Stimulated activated effector memory CD8-positive, alpha-beta T cell treated with anti-CD3 and anti-CD28 coated beads, Interleukin-12 subunit alpha, Interleukin-12 subunit beta, amount 100 ng/mL, for 72 hours (primary cell): ENCODE measurements at regions not wholly inside any gene's neighbourhood (a gene's known extent, or its start where the extent isn't known, plus 50 kb on each side); places are given as distances from the start of the nearest gene placed in this dataset.

ENCODE experiments used
- ATAC-seq: fragments of 150-1000 bp; cut with Tn5 transposase; 2 replicates; pipeline ENCODE4 v1.10.0; 2021
- DNase-seq, 2 donors: peaks; one replicate each; pipeline ENCODE4 v3.0.0; 2021 to 2022; ENCODE audit warnings: low spot score in 2 of 2
- H3K27ac Mint-ChIP-seq: one replicate; pipeline ENCODE4 v1.8.0; 2022; ENCODE audit warnings: mild to moderate bottlenecking, mixed read lengths
- H3K36me3 Mint-ChIP-seq: one replicate; pipeline ENCODE4 v1.8.0; 2022; ENCODE audit warnings: mild to moderate bottlenecking, mixed read lengths
- H3K4me1 Mint-ChIP-seq: one replicate; pipeline ENCODE4 v1.8.0; 2022; ENCODE audit warnings: mixed read lengths
- H3K4me3 Mint-ChIP-seq: one replicate; pipeline ENCODE4 v1.8.0; 2022; ENCODE audit warnings: mild to moderate bottlenecking, mixed read lengths
- H3K9me3 Mint-ChIP-seq: one replicate; pipeline ENCODE4 v1.8.0; 2022; ENCODE audit warnings: mixed read lengths

GRCh38 chr11:131036514-131036913 is 120.2 kb upstream of the SNX19 start:
- DNase-seq (no peak), ATAC-seq (no peak)
- peaks cover 3% of the 10 kb centered on the region for H3K9me3 Mint-ChIP-seq
- no peak overlapping the region for H3K4me3 Mint-ChIP-seq
- no peaks in the 10 kb centered on the region for H3K4me1 Mint-ChIP-seq
- H3K36me3 Mint-ChIP-seq, result no peaks in the 10 kb centered on the region
- H3K27ac Mint-ChIP-seq, result no peak overlapping the region

- H3K4me3 Mint-ChIP-seq, result no peak overlapping the region
- H3K27ac Mint-ChIP-seq, result no peak overlapping the region
- DNase-seq, result no peak
- ATAC-seq, result no peak
- H3K4me1 Mint-ChIP-seq, result no peaks in the 10 kb centered on the region
- no peaks in the 10 kb centered on the region for H3K36me3 Mint-ChIP-seq
- peaks cover 3% of the 10 kb centered on the region for H3K9me3 Mint-ChIP-seq
These were observed 121.6 kb upstream of the SNX19 start for GRCh38 chr11:131037873-131038272.

GRCh38 chr11:131038597-131038996 is 122.3 kb upstream of the SNX19 start:
- H3K27ac Mint-ChIP-seq, result no peak overlapping the region
- ATAC-seq (no peak), DNase-seq (no peak)
- peaks cover 3% of the 10 kb centered on the region for H3K9me3 Mint-ChIP-seq
- no peaks in the 10 kb centered on the region for H3K4me1 Mint-ChIP-seq
- no peaks in the 10 kb centered on the region for H3K36me3 Mint-ChIP-seq
- no peak overlapping the region for H3K4me3 Mint-ChIP-seq

- Mint-ChIP-seq H3K4me3 (no peak overlapping the region), H3K9me3 (peaks cover 3% of the 10 kb centered on the region), H3K36me3 (no peaks in the 10 kb centered on the region), H3K27ac (no peak overlapping the region), H3K4me1 (no peaks in the 10 kb centered on the region)
- ATAC-seq (no peak), DNase-seq (no peak)
These were observed 125.2 kb upstream of the SNX19 start for GRCh38 chr11:131041331-131042040.

GRCh38 chr11:131042041-131042390 is 125.7 kb upstream of the SNX19 start:
- Mint-ChIP-seq H3K4me3 (no peak overlapping the region), H3K4me1 (no peaks in the 10 kb centered on the region), H3K9me3 (peaks cover 6% of the 10 kb centered on the region), H3K36me3 (no peaks in the 10 kb centered on the region), H3K27ac (no peak overlapping the region)
- DNase-seq (no peak), ATAC-seq (no peak)

GRCh38 chr11:131043251-131043650 is 127.0 kb upstream of the SNX19 start:
- H3K9me3 Mint-ChIP-seq, result peaks cover 8% of the 10 kb centered on the region
- DNase-seq, result no peak
- H3K36me3 Mint-ChIP-seq, result no peaks in the 10 kb centered on the region
- peak; percentile 24 for ATAC-seq
- no peak overlapping the region for H3K27ac Mint-ChIP-seq
- H3K4me1 Mint-ChIP-seq, result no peaks in the 10 kb centered on the region
- no peak overlapping the region for H3K4me3 Mint-ChIP-seq

GRCh38 chr11:131044851-131045250 is 128.6 kb upstream of the SNX19 start:
- no peak overlapping the region for H3K27ac Mint-ChIP-seq
- H3K36me3 Mint-ChIP-seq, result no peaks in the 10 kb centered on the region
- no peaks in the 10 kb centered on the region for H3K4me1 Mint-ChIP-seq
- DNase-seq (no peak), ATAC-seq (no peak)
- H3K4me3 Mint-ChIP-seq, result no peak overlapping the region
- peaks cover 5% of the 10 kb centered on the region for H3K9me3 Mint-ChIP-seq

GRCh38 chr11:131052367-131052766 is 136.1 kb upstream of the SNX19 start:
- peaks cover 5% of the 10 kb centered on the region for H3K9me3 Mint-ChIP-seq
- ATAC-seq (no peak), DNase-seq (no peak)
- H3K4me3 Mint-ChIP-seq, result no peak overlapping the region
- no peak overlapping the region for H3K27ac Mint-ChIP-seq
- no peaks in the 10 kb centered on the region for H3K4me1 Mint-ChIP-seq
- no peaks in the 10 kb centered on the region for H3K36me3 Mint-ChIP-seq

- peaks cover 2% of the 10 kb centered on the region for H3K9me3 Mint-ChIP-seq
- no peaks in the 10 kb centered on the region for H3K36me3 Mint-ChIP-seq
- no peak overlapping the region for H3K4me3 Mint-ChIP-seq
- ATAC-seq, result no peak
- DNase-seq, result no peak
- no peaks in the 10 kb centered on the region for H3K4me1 Mint-ChIP-seq
- H3K27ac Mint-ChIP-seq, result no peak overlapping the region
These were observed 139.8 kb upstream of the SNX19 start for GRCh38 chr11:131056036-131056435.

- H3K36me3 Mint-ChIP-seq, result no peaks in the 10 kb centered on the region
- H3K4me1 Mint-ChIP-seq, result no peaks in the 10 kb centered on the region
- no peak overlapping the region for H3K27ac Mint-ChIP-seq
- ATAC-seq, result no peak
- no peak for DNase-seq
- peaks cover 2% of the 10 kb centered on the region for H3K9me3 Mint-ChIP-seq
- H3K4me3 Mint-ChIP-seq, result no peak overlapping the region
These were observed 147.4 kb upstream of the SNX19 start for GRCh38 chr11:131063638-131064037.

- Mint-ChIP-seq H3K4me3 (no peak overlapping the region), H3K9me3 (peaks cover 2% of the 10 kb centered on the region), H3K36me3 (no peaks in the 10 kb centered on the region), H3K4me1 (no peaks in the 10 kb centered on the region), H3K27ac (no peak overlapping the region)
- DNase-seq (peak in 1 of 2 donors; percentile 51), ATAC-seq (peak; percentile 42)
These were observed 148.2 kb upstream of the SNX19 start for GRCh38 chr11:131064373-131064991.

- H3K4me3 Mint-ChIP-seq, result no peak overlapping the region
- ATAC-seq, result no peak
- no peak overlapping the region for H3K27ac Mint-ChIP-seq
- H3K4me1 Mint-ChIP-seq, result no peaks in the 10 kb centered on the region
- no peak for DNase-seq
- peaks cover 2% of the 10 kb centered on the region for H3K9me3 Mint-ChIP-seq
- H3K36me3 Mint-ChIP-seq, result no peaks in the 10 kb centered on the region
These were observed 149.4 kb upstream of the SNX19 start for GRCh38 chr11:131065435-131066413.

- no peaks in the 10 kb centered on the region for H3K4me1 Mint-ChIP-seq
- no peaks in the 10 kb centered on the region for H3K36me3 Mint-ChIP-seq
- DNase-seq (no peak), ATAC-seq (no peak)
- H3K4me3 Mint-ChIP-seq, result no peak overlapping the region
- H3K9me3 Mint-ChIP-seq, result peaks cover 2% of the 10 kb centered on the region
- H3K27ac Mint-ChIP-seq, result no peak overlapping the region
These were observed 150.3 kb upstream of the SNX19 start for GRCh38 chr11:131066551-131066950.

GRCh38 chr11:131070365-131070764 is 154.1 kb upstream of the SNX19 start:
- Mint-ChIP-seq H3K9me3 (peaks cover 5% of the 10 kb centered on the region), H3K4me3 (no peak overlapping the region), H3K27ac (no peak overlapping the region), H3K36me3 (no peaks in the 10 kb centered on the region), H3K4me1 (no peaks in the 10 kb centered on the region)
- DNase-seq, result no peak
- ATAC-seq, result no peak

- H3K27ac Mint-ChIP-seq, result no peak overlapping the region
- H3K4me1 Mint-ChIP-seq, result no peaks in the 10 kb centered on the region
- peaks cover 3% of the 10 kb centered on the region for H3K9me3 Mint-ChIP-seq
- ATAC-seq (no peak), DNase-seq (no peak)
- no peaks in the 10 kb centered on the region for H3K36me3 Mint-ChIP-seq
- no peak overlapping the region for H3K4me3 Mint-ChIP-seq
These were observed 156.9 kb upstream of the SNX19 start for GRCh38 chr11:131073167-131073566.
